ENCODE measurements at regions not wholly inside any gene's neighbourhood (a gene's known extent, or its start where the extent isn't known, plus 50 kb on each side); places are given as distances from the start of the nearest gene placed in this dataset.

GRCh38 chr13:91052876-91053275 is 294.6 kb upstream of the MIR17HG start:
- WGBS, 2 experiments (ENCODE audit: extremely low coverage in 2 of 2, insufficient read length in 1 of 2): no CpG with 5 or more reads among the region's 1 CpG
- DNase-seq: no peak
- intact Hi-C loops (cut with micrococcal nuclease): no loop called here

More at GRCh38 chr13:91052876-91053275, 294.6 kb upstream of the MIR17HG start:
- Histone ChIP-seq H2BK5ac (ENCODE audit: low read depth, low read length, poor library complexity, severe bottlenecking) (no peak overlapping the region), H4K8ac (ENCODE audit: low read depth in 2 of 2, low read length in 2 of 2) (no peak overlapping the region), H2AK5ac (ENCODE audit: low read depth, low read length) (no peak overlapping the region), H3K27ac (ENCODE audit: insufficient read depth, low read length) (no peak overlapping the region), H3K79me1 (ENCODE audit: low read depth in 1 of 2, low read length in 2 of 2) (no peaks in the 10 kb centered on the region), H3K18ac (ENCODE audit: low read depth, low read length) (no peak overlapping the region), H3K9me3 (ENCODE audit: control insufficient read depth, insufficient read depth, low read length) (no peaks in the 10 kb centered on the region; the same call in 1 of the 2 replicates), H3K36me3 (ENCODE audit: control insufficient read depth, insufficient read depth, low read length) (no peaks in the 10 kb centered on the region), H4K91ac (ENCODE audit: insufficient read depth, low read depth, low read length) (no peak overlapping the region), H3K14ac (replicated peaks; ENCODE audit: low read depth, low read length) (no peak overlapping the region), H3K9ac (ENCODE audit: low read depth, low read length) (no peak overlapping the region), H4K5ac (ENCODE audit: low read depth, low read length) (no peak overlapping the region), H3K9me1 (ENCODE audit: insufficient read depth, low read length) (no peaks in the 10 kb centered on the region), H3K4me2 (ENCODE audit: low read depth, low read length) (no peak overlapping the region), H2AK9ac (replicated peaks; ENCODE audit: low read depth, low read length, poor library complexity) (no peak overlapping the region), H2BK15ac (ENCODE audit: low read depth, low read length) (no peak overlapping the region), H3K27me3 (ENCODE audit: control insufficient read depth, insufficient read depth, low read length) (no peaks in the 10 kb centered on the region), H3K4me1 (ENCODE audit: control insufficient read depth, insufficient read depth, low read length) (no peaks in the 10 kb centered on the region), H4K20me1 (ENCODE audit: insufficient read depth, low read length) (no peaks in the 10 kb centered on the region), H3K56ac (ENCODE audit: extremely low read depth, insufficient read depth, low read length) (no peak overlapping the region), H2BK120ac (ENCODE audit: low read depth, low read length) (no peak overlapping the region), H2BK20ac (ENCODE audit: low read depth, low read length) (no peak overlapping the region), H3K4me3 (ENCODE audit: insufficient read depth, low read depth, low read length) (no peak overlapping the region), H2AFZ (replicated peaks; ENCODE audit: low read length, poor library complexity) (no peak overlapping the region), H3K23ac (ENCODE audit: low read depth, low read length) (no peak overlapping the region), H3K4ac (ENCODE audit: low read depth, low read length) (no peak overlapping the region)
- dilution Hi-C loops (cut with HindIII; ENCODE audit: low sequenced_read_pairs, unreplicated experiment): no loop called here
- no TSS peak for BruUV-seq (replicated peaks)
- ATAC-seq (ENCODE audit: low read depth): no peak
- ChIA-PET POLR2A (ENCODE audit: unreplicated experiment) (no interaction called here), CTCF (no interaction called here)
- in situ Hi-C loops (cut with MboI; ENCODE audit: low sequenced_read_pairs): no loop called here
- TF ChIP-seq SMC3 (IDR thresholded peaks at IDR 0.05; ENCODE audit: low read depth, low read length) (no peak), RAD21 (IDR thresholded peaks at IDR 0.05; ENCODE audit: low read length) (no peak), MAZ (IDR thresholded peaks at IDR 0.05; ENCODE audit: borderline replicate concordance, low read depth, low read length) (no peak), BHLHE40 (IDR thresholded peaks at IDR 0.05; ENCODE audit: low read depth, low read length) (no peak), POLR2A (IDR thresholded peaks at IDR 0.05; ENCODE audit: low read depth, low read length) (no peak), CTCF (conservative IDR thresholded peaks at IDR 0.05; ENCODE audit: low read depth, low read length) (no peak), MXI1 (IDR thresholded peaks at IDR 0.05; ENCODE audit: borderline replicate concordance, low read depth, low read length) (no peak), RCOR1 (IDR thresholded peaks at IDR 0.05; ENCODE audit: insufficient replicate concordance, low read length) (no peak), CEBPB (IDR thresholded peaks at IDR 0.05; ENCODE audit: low read depth, low read length) (no peak)

Measured in IMR-90 (cell line).